ENCODE measurements at regions not wholly inside any gene's neighbourhood (a gene's known extent, or its start where the extent isn't known, plus 50 kb on each side); places are given as distances from the start of the nearest gene placed in this dataset.

- TF ChIP-seq CTCF (IDR thresholded peaks at IDR 0.05) (no peak), POLR2A (IDR thresholded peaks at IDR 0.05) (no peak)
Observed at GRCh38 chr11:37671321-37671720, 1073.3 kb upstream of the RAG2 start.
